ENCODE measurements at regions not wholly inside any gene's neighbourhood (a gene's known extent, or its start where the extent isn't known, plus 50 kb on each side); places are given as distances from the start of the nearest gene placed in this dataset.

GRCh38 chr1:244157731-244158438, 106.8 kb downstream of the ZBTB18 start:
- no peak for DNase-seq (ENCODE audit: low spot score)

DNA sequence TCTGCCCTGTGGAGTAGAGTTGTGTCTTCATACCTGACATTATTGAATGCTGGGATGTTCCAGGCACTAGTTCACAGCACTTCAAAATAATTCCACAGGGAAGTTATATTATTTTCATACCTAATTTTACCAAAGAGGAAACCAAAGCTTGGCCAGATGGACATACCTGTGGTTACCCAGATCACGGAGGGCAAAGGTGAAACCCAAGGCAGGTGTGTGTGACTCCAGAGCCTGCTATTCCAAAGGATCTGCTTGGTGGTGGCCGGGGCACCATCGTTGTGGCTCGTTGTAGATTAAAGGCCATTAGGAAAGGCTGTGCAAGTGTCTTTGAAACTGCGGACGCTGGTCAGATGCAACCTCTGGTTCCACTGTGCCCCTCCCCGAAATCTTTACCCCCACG, 108.6 kb downstream of the ZBTB18 start:
- DNase-seq (ENCODE audit: low spot score), result no peak

- no peak for DNase-seq (ENCODE audit: low spot score)
Observed at GRCh38 chr1:244160455-244161235, 109.6 kb downstream of the ZBTB18 start.

DNA sequence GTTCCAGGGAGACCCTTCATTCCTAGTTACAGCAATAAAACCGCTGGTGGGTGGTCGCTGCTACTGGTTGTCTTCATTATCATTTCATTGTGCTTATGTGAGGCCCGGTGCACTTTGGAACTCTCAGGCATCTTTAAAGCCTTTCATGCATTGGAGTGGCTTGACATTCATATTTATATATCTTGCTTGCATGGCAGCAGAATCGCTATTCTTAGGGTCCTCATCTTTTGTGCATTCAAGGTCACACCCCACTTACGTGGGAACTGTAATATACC, 110.1 kb downstream of the ZBTB18 start:
- no peak for DNase-seq (ENCODE audit: low spot score)

DNA sequence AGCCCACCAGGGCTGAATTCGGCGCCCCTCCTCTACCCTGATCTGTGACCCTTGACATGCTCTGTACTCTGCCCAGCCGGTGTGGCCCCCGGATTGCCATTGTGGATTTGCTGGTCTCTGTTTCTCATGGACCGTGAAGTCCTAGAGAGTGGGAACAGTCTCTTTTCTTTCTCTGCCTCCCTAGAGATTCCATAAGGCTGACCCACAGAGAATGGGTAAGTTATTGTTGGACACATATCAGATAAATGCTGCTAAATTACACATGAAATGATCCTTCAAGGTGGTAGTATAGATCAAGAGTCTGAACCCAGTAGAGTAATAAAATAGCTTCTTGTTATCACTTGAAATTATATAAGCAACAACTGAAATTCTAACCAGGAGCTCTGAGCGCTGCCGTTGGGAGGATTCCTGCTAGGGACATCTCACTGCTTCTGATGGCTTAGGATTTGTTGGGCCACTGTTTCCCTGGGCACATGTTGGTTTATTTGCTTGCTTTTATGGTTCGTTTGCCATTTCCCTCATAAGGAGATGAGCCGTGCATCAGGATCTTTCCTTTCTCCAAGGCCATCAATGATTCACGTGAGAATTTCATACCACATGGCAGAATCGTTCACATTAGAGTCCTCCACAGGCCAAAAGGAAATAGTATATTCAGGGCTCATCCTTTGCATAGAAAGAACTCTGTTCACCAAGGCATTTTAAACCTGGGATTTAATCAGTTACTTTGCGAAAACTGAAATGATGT, 111.9 kb downstream of the ZBTB18 start:
- DNase-seq (ENCODE audit: low spot score), result no peak

- no peak for DNase-seq (ENCODE audit: low spot score)
Observed at GRCh38 chr1:244163861-244164510, 112.9 kb downstream of the ZBTB18 start.

DNA sequence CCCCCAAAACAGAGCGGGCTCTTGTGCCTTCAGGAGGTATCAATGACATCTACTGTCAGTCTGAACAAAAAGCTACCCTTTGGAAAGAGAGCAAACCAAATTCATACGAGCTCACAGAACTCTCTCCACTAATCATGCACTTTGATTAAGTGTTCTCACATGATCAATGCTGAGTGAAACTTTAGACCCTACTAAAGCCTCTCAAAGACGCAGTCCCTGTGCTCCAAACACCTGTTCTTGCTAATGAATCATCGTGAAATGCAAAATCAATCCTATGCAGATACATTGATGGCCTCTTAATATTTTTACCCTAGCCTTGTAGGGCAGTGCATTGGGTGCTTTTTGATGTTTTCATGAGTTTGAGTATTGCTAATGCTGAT, 113.4 kb downstream of the ZBTB18 start:
- no peak for DNase-seq (ENCODE audit: low spot score)

DNA sequence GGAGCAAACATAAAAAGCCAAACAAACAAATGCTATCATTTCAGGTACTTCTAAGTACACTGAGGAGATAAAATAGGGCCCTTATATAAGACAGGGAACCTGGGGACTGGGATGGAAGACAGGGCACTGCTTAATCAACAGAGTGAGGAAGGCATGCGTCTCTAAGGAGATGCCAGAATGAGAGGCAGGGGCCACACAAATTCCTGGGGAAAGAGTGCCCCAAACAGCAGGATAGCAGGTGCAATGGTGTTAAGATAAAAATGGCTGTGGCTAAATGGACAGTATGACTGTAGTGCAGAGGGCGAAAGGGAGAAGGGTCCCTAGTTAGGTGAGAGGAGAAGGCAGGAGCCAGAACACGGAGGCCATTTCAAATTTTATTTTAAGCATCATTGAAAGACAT, 113.9 kb downstream of the ZBTB18 start:
- DNase-seq (ENCODE audit: low spot score), result no peak

GRCh38 chr1:244165701-244166100, 114.6 kb downstream of the ZBTB18 start:
- DNase-seq (ENCODE audit: low spot score), result no peak

DNA sequence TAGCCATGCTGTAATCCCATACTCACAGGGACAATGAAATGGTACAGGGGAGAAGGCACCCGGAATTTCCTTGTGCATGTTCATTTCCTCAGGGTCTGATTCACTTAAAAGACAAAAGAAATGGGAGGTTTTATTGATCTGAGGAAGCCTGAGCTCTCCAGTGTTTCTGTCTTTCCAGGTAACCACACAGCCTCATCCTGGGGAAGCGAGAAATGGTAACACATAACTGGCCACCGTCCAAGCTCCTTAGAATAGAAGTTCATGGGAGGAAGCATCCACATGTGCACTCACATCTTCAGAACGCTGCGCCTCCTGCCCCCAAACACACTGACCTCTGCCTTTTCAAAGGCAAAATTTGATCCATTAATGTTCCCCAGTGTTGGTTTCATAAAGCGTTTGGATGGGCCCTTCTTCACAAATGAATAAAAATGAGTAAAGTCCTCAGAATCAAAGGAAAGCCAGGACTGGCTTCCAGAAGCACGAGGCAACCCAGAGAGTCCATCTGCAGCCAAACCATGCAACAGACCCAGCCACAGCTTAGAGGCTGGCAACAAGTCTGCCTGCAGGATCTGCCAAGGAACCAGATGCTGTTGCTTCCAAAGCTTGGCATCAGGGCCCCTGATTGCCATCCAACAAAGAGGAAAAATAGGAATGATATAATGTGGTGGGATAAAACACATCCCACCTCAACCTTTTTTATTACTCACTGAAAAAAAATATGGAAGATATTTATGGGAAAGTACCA, 120.3 kb downstream of the ZBTB18 start:
- no peak for DNase-seq (ENCODE audit: low spot score)

DNA sequence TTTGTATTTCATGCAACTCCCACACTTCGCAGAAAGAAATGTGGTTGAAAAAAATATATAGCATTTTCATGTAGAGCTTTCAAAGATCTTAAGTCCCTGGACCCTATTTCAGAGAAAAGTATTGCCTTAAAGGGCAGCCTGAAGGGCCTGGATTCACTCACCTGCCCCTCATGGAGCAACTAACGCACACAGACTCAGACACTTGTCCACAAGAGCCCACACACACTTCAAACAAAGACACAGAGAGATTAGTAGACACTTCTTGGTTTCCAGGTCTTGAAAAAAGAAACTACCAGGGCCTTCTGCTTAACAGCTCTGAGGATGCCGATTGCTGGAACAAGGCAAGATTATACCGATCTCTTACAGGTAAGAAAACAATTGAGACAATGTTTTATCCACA, 122.2 kb downstream of the ZBTB18 start:
- no peak for DNase-seq (ENCODE audit: low spot score)

- no peak for DNase-seq (ENCODE audit: low spot score)
Observed at GRCh38 chr1:244173769-244174168, 122.7 kb downstream of the ZBTB18 start.

- DNase-seq (ENCODE audit: low spot score), result no peak
Observed at GRCh38 chr1:244174922-244175521, 123.9 kb downstream of the ZBTB18 start.

- DNase-seq (ENCODE audit: low spot score), result no peak
Observed at GRCh38 chr1:244176201-244176600, 125.1 kb downstream of the ZBTB18 start.

DNA sequence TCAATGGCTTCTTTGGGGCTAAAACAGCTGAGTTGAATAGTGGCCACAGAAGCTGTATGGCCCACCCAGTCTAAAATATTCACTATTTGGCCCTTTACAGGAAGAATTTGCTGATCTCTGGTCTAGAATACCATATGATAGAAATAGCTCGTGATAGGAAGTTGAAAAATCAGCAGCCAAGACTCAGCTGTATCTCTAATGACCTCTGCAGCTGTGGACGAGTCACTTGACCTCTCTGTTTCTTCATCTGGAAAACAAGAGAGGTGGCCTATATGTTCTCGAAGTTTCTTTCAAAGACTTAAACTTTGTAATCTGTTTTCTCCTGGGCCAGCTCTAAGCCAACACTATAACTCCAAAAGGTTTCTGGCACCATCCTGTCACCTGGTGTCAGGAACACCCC, 129.2 kb downstream of the ZBTB18 start:
- DNase-seq (ENCODE audit: low spot score), result no peak

GRCh38 chr1:244181867-244182266, 130.8 kb downstream of the ZBTB18 start:
- no peak for DNase-seq (ENCODE audit: low spot score)

DNA sequence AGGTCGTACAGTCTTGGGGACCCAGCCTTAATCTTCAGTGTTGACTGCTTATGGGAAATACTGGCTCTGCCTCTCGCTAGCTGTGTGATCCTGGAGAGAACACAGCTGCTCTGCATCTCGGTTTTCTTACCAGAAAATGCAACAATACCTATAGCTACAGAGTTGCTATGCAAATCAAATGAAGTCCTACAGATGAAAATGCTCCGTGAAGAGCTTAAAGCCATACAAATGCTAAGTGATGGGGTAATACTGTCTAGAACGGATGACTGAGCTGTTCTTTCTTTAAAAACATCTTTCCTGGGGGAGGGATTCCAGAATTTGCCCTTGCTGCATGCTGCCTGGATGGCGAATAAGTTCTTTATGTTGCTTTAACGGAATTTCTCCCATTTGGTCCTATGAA, 132.0 kb downstream of the ZBTB18 start:
- no peak for DNase-seq (ENCODE audit: low spot score)

DNA sequence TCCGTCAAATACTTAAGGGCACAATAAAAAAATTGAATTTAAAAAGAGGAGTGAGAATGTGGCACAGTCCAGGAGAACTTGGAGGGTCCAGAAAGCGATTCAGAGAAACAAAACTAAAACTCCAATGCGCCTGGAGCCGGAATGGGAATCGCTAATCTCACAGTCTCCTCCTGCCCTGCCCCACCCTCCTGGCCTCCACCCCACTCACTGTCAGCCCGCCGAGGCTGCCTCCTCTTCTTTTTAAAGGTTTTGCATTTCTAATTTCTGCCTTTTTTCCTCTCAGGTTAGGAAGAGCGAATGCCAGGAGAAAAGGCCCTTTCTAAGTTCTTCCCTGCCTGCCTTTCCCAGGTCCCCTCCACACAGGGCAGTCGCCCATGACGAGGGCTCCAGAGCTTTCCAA, 135.3 kb downstream of the ZBTB18 start:
- DNase-seq (ENCODE audit: low spot score), result no peak

GRCh38 chr1:244187310-244187709, 136.2 kb downstream of the ZBTB18 start:
- DNase-seq (ENCODE audit: low spot score), result no peak

DNA sequence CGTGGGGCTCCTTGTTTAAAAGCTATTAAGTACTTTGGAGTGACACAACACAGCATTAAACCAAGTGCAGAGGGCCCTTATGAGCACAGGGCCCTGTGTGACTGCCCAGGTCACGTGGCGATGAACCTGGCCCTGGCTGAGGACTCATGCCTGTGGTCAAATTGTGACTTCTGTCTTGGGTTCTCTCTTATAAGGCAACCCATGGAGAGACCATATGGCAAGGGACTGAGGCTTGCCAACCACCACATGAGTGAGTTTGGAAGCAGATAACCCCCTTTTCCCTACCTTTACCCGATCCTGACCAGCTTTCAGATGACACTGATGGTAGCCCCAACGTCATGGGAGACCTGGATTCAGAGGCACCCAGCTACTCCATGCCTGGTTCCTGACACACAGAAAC, 140.5 kb downstream of the ZBTB18 start:
- no peak for DNase-seq (ENCODE audit: low spot score)

- DNase-seq (ENCODE audit: low spot score), result no peak
Observed at GRCh38 chr1:244192325-244192724, 141.2 kb downstream of the ZBTB18 start.

All from CD4-positive, alpha-beta T cell treated with Interleukin-2 at 100 ng/mL for 4 hours (primary cell).